Gastrocnemius medialis (tissue), 4 donors: ENCODE measurements at regions not wholly inside any gene's neighbourhood (a gene's known extent, or its start where the extent isn't known, plus 50 kb on each side); places are given as distances from the start of the nearest gene placed in this dataset.

Experiments
- ATAC-seq, 2 donors: fragments of 150-250 bp; one replicate each; pipeline ENCODE4 v1.9.1; 2016
- DNase-seq, 2 donors: peaks; one replicate each; pipeline ENCODE4 v3.0.0-alpha.2; 2019
- H3K27ac ChIP-seq, 4 donors: fragments of 200-600 bp; sonication (generic); 1 replicate in 1 of 4; 2 replicates in 3 of 4; pipeline ENCODE4 v1.5.1; 2016 to 2018; ENCODE audit warnings: mild to moderate bottlenecking in 2 of 4, moderate library complexity in 1 of 4
- H3K27me3 ChIP-seq, 3 donors: fragments of 200-600 bp; sonication (generic) in 2 of 3; 1 replicate in 1 of 3; 2 replicates in 2 of 3; pipeline versions ENCODE4 v1.5.1 to v1.6.0; 2016 to 2019; ENCODE audit warnings: mild to moderate bottlenecking in 1 of 3, moderate library complexity in 1 of 3
- H3K36me3 ChIP-seq, 2 donors: fragments of 200-600 bp; sonication (generic) in 1 of 2; one replicate each; pipeline ENCODE4 v1.5.1; 2017 to 2018
- H3K4me1 ChIP-seq, 2 donors: fragments of 200-600 bp; sonication (generic) in 1 of 2; one replicate each; pipeline ENCODE4 v1.5.1; 2016 to 2017; ENCODE audit warnings: mild to moderate bottlenecking in 2 of 2
- H3K4me3 ChIP-seq, 4 donors: fragments of 200-600 bp; sonication (generic) in 3 of 4; 1 replicate in 1 of 4; 2 replicates in 3 of 4; pipeline ENCODE4 v1.5.1; 2016 to 2019; ENCODE audit warnings: mild to moderate bottlenecking in 2 of 4
- H3K9me3 ChIP-seq, 3 donors: fragments of 200-600 bp; sonication (generic) in 2 of 3; 1 replicate in 1 of 3; 2 replicates in 2 of 3; pipeline ENCODE4 v1.5.1; 2016 to 2019
- POLR2A ChIP-seq, 2 donors: fragments of 450-650 bp; IDR thresholded peaks; one replicate each; pipeline ENCODE4 v1.6.1; 2017; ENCODE audit warnings: antibody characterized with exemption in 2 of 2, mild to moderate bottlenecking in 2 of 2, moderate library complexity in 2 of 2
- in situ Hi-C, 4 donors: fragments of 200-750 bp; cut with MboI; loops; one replicate each; pipeline versions ENCODE4 v1.15.0 to v1.8.0; 2017; ENCODE audit warnings: low sequenced_read_pairs in 4 of 4
- intact Hi-C: fragments of 100-400 bp; cut with DNase I; formaldehyde crosslinking; loops from one replicate; pipeline ENCODE4 v1.15.1; 2023; ENCODE audit warnings: low total_unique reads
- TF ChIP-seq, protein P1 (sequence below), 5 experiments: fragments of 450-650 bp in 3 of 5; fragments of 200-600 bp in 2 of 5; sonication (generic) in 2 of 5; IDR thresholded peaks in 4 of 5; conservative IDR thresholded peaks in 1 of 5; 1 replicate in 4 of 5; 2 replicates in 1 of 5; pipeline ENCODE4 v1.5.1; 2016 to 2019; ENCODE audit warnings: antibody characterized with exemption in 5 of 5, mild to moderate bottlenecking in 3 of 5, moderate library complexity in 3 of 5

DNA sequence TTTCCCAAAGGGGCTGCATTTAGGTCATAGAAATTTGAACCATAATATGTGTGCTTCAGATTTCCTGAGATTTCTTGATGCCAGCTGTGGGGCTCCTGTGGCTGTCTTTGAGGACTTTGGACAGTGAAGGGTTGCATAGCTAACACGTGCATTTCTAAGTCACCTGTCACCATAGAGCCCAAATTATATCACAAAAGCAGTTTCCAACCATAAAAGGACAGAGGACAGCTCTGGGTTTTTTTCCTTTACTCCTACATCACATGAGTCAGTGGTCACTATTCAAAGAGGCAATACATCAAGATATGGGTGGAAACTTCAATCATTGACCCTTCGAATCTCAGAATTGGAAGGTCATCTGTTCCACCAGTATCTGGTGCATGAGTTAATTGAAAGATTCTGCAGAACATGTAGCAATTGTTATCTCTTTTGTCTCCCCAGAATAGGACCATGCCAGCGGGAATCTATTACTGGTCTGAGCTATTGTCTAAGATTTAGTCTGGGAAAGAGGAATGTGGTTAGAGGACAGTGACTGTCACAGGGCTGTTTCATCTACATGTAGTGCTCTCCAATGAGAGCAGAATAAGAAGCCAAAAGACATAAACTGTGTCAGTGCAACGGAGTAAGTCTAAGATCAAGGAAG lies 133.5 kb downstream of the AASDH start:
- H3K36me3 ChIP-seq: no peaks in the 10 kb centered on the region
- DNase-seq (no peak), ATAC-seq (no peak)
- H3K27me3 ChIP-seq: no peaks in the 10 kb centered on the region
- H3K27ac ChIP-seq: no peak overlapping the region
- no peaks in the 10 kb centered on the region for H3K4me1 ChIP-seq
- in situ Hi-C loops: no loop called here
- intact Hi-C loops: no loop called here
- no peak overlapping the region for H3K4me3 ChIP-seq
- H3K9me3 ChIP-seq: no peaks in the 10 kb centered on the region
- no peak for TF ChIP-seq POLR2A (IDR thresholded peaks at IDR 0.05)
- TF ChIP-seq, protein P1, sequence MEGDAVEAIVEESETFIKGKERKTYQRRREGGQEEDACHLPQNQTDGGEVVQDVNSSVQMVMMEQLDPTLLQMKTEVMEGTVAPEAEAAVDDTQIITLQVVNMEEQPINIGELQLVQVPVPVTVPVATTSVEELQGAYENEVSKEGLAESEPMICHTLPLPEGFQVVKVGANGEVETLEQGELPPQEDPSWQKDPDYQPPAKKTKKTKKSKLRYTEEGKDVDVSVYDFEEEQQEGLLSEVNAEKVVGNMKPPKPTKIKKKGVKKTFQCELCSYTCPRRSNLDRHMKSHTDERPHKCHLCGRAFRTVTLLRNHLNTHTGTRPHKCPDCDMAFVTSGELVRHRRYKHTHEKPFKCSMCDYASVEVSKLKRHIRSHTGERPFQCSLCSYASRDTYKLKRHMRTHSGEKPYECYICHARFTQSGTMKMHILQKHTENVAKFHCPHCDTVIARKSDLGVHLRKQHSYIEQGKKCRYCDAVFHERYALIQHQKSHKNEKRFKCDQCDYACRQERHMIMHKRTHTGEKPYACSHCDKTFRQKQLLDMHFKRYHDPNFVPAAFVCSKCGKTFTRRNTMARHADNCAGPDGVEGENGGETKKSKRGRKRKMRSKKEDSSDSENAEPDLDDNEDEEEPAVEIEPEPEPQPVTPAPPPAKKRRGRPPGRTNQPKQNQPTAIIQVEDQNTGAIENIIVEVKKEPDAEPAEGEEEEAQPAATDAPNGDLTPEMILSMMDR (IDR thresholded peaks at IDR 0.05 in 4 of 5, conservative IDR thresholded peaks at IDR 0.05 in 1 of 5): no peak

DNA sequence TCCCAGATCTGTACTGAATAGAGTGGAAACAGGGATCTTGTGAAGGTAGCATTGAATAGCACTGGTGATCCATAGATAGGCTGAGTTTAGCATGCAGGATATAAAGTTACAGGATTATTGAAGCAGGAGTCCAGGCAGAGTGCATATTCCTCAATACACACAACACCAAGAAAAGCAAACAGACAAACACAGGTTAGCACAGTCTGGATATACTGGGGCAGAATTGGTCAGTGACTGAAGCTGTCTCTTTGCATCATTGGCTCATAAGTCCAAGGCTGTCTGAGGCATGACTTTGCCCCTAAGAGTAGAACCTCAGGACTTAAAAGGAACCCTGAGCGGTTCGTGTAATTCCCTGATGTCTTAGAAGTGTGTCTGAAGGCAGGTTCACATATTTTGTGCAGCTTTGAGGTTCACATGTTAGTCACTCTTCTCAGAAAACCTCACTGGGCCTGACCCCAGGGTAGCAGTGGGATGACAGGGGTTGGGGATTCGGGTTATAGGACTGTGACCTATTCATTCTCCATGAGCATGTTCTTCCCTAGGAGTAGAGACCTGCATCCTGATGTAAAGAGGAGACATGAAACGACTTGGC lies 134.6 kb downstream of the AASDH start:
- H3K27ac ChIP-seq: no peak overlapping the region
- TF ChIP-seq POLR2A (IDR thresholded peaks at IDR 0.05): no peak
- TF ChIP-seq, protein P1 (IDR thresholded peaks at IDR 0.05 in 4 of 5, conservative IDR thresholded peaks at IDR 0.05 in 1 of 5): no peak
- no peak overlapping the region for H3K4me3 ChIP-seq
- in situ Hi-C loops: no loop called here
- no peak for DNase-seq
- H3K36me3 ChIP-seq: no peaks in the 10 kb centered on the region
- no peaks in the 10 kb centered on the region for H3K9me3 ChIP-seq
- intact Hi-C loops: no loop called here
- no peaks in the 10 kb centered on the region for H3K27me3 ChIP-seq
- ATAC-seq: no peak
- no peaks in the 10 kb centered on the region for H3K4me1 ChIP-seq

DNA sequence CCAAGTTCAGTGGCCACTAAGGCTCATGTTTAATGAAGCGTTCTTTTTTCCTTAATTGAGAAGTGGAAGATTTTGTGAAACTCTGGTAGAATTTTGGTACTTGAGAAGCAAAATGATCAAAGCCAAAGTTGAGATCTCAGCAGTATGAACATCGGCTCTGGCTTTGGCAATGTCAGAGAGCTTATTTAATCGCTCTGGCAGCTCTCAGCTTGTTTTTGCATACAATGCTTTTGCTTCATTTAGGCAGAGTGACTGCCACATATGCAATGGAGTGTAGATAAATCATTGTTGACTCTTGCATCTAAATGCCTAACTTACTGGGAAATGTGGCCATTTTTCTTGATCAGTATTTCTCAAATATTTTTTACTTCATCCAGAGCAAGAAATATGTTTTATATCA lies 135.7 kb downstream of the AASDH start:
- in situ Hi-C loops (no loop called here), intact Hi-C loops (no loop called here)
- DNase-seq (no peak), ATAC-seq (no peak)
- Histone ChIP-seq H3K9me3 (no peaks in the 10 kb centered on the region), H3K4me3 (no peak overlapping the region), H3K36me3 (no peaks in the 10 kb centered on the region), H3K27me3 (no peaks in the 10 kb centered on the region), H3K27ac (no peak overlapping the region), H3K4me1 (no peaks in the 10 kb centered on the region)
- TF ChIP-seq, protein P1 (IDR thresholded peaks at IDR 0.05 in 4 of 5, conservative IDR thresholded peaks at IDR 0.05 in 1 of 5): no peak
- TF ChIP-seq POLR2A (IDR thresholded peaks at IDR 0.05): no peak

DNA sequence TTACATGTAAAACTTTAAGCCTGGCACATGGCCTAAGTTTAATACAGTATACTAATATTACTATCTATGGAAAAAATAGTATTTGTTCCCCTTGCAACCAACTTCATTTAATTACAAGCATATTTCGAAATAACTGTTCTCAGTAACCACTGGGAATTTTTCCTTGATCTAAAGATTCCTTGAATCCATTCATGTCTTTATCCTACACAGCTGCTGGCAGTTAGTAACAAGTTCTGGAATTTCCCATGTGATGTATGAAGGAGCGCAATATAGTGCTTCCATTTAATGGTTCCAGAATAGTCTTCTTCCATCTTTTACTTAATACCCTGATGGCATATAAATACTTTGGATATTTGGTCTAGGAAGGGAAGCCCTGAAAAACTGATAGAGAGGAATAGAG lies 136.5 kb downstream of the AASDH start:
- intact Hi-C loops (no loop called here), in situ Hi-C loops (no loop called here)
- Histone ChIP-seq H3K36me3 (no peaks in the 10 kb centered on the region), H3K9me3 (no peaks in the 10 kb centered on the region), H3K27ac (no peak overlapping the region), H3K27me3 (no peaks in the 10 kb centered on the region), H3K4me3 (no peak overlapping the region), H3K4me1 (no peaks in the 10 kb centered on the region)
- TF ChIP-seq, protein P1 (IDR thresholded peaks at IDR 0.05 in 4 of 5, conservative IDR thresholded peaks at IDR 0.05 in 1 of 5): no peak
- TF ChIP-seq POLR2A (IDR thresholded peaks at IDR 0.05): no peak
- no peak for ATAC-seq
- DNase-seq: no peak

DNA sequence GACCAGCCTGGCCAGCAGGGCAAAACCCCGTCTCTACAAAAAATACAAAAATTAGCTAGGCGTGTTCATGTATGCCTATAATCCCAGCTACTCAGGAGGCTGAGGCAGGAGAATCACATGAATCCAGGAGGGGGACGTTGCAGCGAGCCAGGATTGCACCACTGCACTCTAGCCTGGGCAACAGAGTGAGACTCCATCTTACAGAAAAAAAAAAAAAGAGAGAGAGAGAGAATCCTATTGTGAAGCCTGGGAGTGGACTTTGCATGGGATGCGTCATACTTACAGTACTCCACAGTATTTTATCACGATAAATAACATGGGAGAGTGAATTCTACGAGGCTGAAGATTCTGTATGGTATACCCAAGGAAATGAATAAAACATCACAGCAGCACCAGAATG lies 139.6 kb downstream of the AASDH start:
- no peak overlapping the region for H3K27ac ChIP-seq
- H3K36me3 ChIP-seq: no peaks in the 10 kb centered on the region
- ATAC-seq (no peak), DNase-seq (no peak)
- TF ChIP-seq, protein P1 (IDR thresholded peaks at IDR 0.05 in 4 of 5, conservative IDR thresholded peaks at IDR 0.05 in 1 of 5): no peak
- no peaks in the 10 kb centered on the region for H3K4me1 ChIP-seq
- H3K27me3 ChIP-seq: no peaks in the 10 kb centered on the region
- no peaks in the 10 kb centered on the region for H3K9me3 ChIP-seq
- intact Hi-C loops (no loop called here), in situ Hi-C loops (no loop called here)
- no peak overlapping the region for H3K4me3 ChIP-seq
